HG03196 (cell line): ENCODE measurements at regions not wholly inside any gene's neighbourhood (a gene's known extent, or its start where the extent isn't known, plus 50 kb on each side); places are given as distances from the start of the nearest gene placed in this dataset.
A peak's percentile ranks its signal among the peaks of the same experiment; 100 is the strongest.

Source experiments
- ATAC-seq: cut with Tn5 transposase; IDR thresholded peaks from one replicate; pipeline ENCODE4 v1.9.1; 2021; ENCODE audit not compliant: unreplicated experiment

- ATAC-seq = no peak
Observed at GRCh38 chr1:212189352-212189738, 95.9 kb upstream of the PPP2R5A start.

GRCh38 chr1:212190169-212190568 lies 95.0 kb upstream of the PPP2R5A start:
- ATAC-seq = no peak

- ATAC-seq = no peak
Observed at GRCh38 chr1:212192261-212192998, 92.8 kb upstream of the PPP2R5A start.

- ATAC-seq = no peak
Observed at GRCh38 chr1:212196355-212196754, 88.9 kb upstream of the PPP2R5A start.

- ATAC-seq = no peak
Observed at GRCh38 chr1:212201461-212201860, 83.7 kb upstream of the PPP2R5A start.

- ATAC-seq = no peak
Observed at GRCh38 chr1:212203630-212204029, 81.6 kb upstream of the PPP2R5A start.

GRCh38 chr1:212205006-212205405 lies 80.2 kb upstream of the PPP2R5A start:
- ATAC-seq = no peak

- no peak for ATAC-seq
Observed at GRCh38 chr1:212205843-212206242, 79.4 kb upstream of the PPP2R5A start.

GRCh38 chr1:212207118-212207517 lies 78.1 kb upstream of the PPP2R5A start:
- ATAC-seq = no peak

- no peak for ATAC-seq
Observed at GRCh38 chr1:212207822-212208520, 77.2 kb upstream of the PPP2R5A start.

- no peak for ATAC-seq
Observed at GRCh38 chr1:212208978-212209644, 76.1 kb upstream of the PPP2R5A start.

GRCh38 chr1:212211371-212211770 lies 73.8 kb upstream of the PPP2R5A start:
- no peak for ATAC-seq

GRCh38 chr1:212212343-212212742 lies 72.9 kb upstream of the PPP2R5A start:
- ATAC-seq = no peak

- ATAC-seq = no peak
Observed at GRCh38 chr1:212212906-212213305, 72.3 kb upstream of the PPP2R5A start.

GRCh38 chr1:212213784-212214183 lies 71.4 kb upstream of the PPP2R5A start:
- no peak for ATAC-seq

- no peak for ATAC-seq
Observed at GRCh38 chr1:212214325-212214724, 70.9 kb upstream of the PPP2R5A start.

GRCh38 chr1:212215910-212216309 lies 69.3 kb upstream of the PPP2R5A start:
- ATAC-seq = no peak

- ATAC-seq = no peak
Observed at GRCh38 chr1:212217633-212218032, 67.6 kb upstream of the PPP2R5A start.

- no peak for ATAC-seq
Observed at GRCh38 chr1:212218065-212218464, 67.1 kb upstream of the PPP2R5A start.

GRCh38 chr1:212218911-212219310 lies 66.3 kb upstream of the PPP2R5A start:
- peak; percentile 96 for ATAC-seq

GRCh38 chr1:212219679-212220463 lies 65.3 kb upstream of the PPP2R5A start:
- no peak for ATAC-seq
